ENCODE measurements at regions not wholly inside any gene's neighbourhood (a gene's known extent, or its start where the extent isn't known, plus 50 kb on each side); places are given as distances from the start of the nearest gene placed in this dataset.
"Not testable (repeated sequence)": the region's sequence is repeated elsewhere in the genome, so short reads cannot be mapped to it uniquely, and the experiment has no call there.

DNA sequence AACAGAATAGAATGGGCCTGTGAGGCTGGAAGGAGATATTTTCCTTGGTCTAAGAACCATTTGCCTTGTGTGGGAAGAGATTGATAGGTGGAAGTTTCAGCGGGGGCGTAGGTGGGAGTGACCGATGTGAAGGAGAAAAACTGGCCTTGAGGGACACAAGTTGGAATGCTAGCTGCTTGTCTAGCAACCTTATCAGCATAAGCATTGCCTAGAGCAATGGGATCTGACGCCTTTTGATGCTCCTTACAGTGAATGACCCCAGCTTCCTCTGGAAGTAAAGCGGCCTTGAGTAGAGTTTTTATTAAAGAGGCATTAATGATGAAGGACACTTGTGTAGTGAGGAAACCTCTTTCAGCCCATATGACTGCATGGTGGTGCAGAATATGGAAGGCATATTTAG lies 843.8 kb upstream of the ANO3 start:
- H3K9ac ChIP-seq (ENCODE audit: low read depth, low read length); H3K27me3 ChIP-seq (ENCODE audit: control insufficient read depth, insufficient read depth, low read length); H3K27ac ChIP-seq (ENCODE audit: low read depth, low read length); H3K4me3 ChIP-seq (ENCODE audit: low read depth, low read length); H3K9me3 ChIP-seq (ENCODE audit: control insufficient read depth, insufficient read depth, low read length); H3K36me3 ChIP-seq (ENCODE audit: control insufficient read depth, insufficient read depth, low read length); H3K4me1 ChIP-seq (ENCODE audit: control insufficient read depth, insufficient read depth, low read length): not testable (repeated sequence)

DNA sequence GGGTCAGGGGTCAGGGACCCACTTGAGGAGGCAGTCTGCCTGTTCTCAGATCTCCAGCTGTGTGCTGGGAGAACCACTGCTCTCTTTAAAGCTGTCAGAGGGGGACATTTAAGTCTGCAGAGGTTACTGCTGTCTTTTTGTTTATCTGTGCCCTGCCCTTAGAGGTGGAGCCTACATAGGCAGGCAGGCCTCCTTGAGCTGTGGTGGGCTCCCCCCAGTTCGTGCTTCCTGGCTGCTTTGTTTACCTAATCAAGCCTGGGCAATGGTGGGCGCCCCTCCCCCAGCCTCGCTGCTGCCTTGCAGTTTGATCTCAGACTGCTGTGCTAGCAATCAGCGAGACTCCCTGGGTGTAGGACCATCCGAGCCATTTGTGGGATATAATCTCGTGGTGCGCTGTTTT lies 830.5 kb upstream of the ANO3 start:
- Histone ChIP-seq H3K27ac (ENCODE audit: low read depth, low read length) (peak overlapping the region; percentile 59), H3K4me3 (ENCODE audit: low read depth, low read length) (0 out of 2 replicates have a peak overlapping the region, but pooled peaks have one; percentile 17)
- H3K4me1 ChIP-seq (ENCODE audit: control insufficient read depth, insufficient read depth, low read length); H3K9me3 ChIP-seq (ENCODE audit: control insufficient read depth, insufficient read depth, low read length); H3K9ac ChIP-seq (ENCODE audit: low read depth, low read length); H3K36me3 ChIP-seq (ENCODE audit: control insufficient read depth, insufficient read depth, low read length); H3K27me3 ChIP-seq (ENCODE audit: control insufficient read depth, insufficient read depth, low read length): not testable (repeated sequence)

DNA sequence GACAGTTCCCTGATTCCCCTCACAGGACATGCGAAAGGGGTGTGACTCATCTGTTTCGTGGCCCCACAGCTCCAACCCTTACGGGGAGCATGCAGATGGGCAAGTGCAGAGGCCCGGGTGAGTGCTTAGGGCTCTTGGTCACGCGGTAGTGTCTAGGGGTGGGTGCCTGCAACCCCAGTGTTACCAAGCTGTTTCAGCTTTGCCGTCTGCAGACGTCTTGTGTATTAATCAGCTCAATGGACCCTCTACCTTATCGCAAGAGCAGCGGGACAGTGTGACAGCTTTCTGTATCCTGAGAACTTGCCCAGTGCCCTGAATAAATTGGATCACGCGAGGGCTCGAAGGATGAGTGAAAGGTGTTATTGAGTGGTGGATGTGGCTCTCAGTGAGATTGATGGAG lies 816.4 kb upstream of the ANO3 start:
- no peaks in the 10 kb centered on the region for H3K27me3 ChIP-seq (ENCODE audit: control insufficient read depth, insufficient read depth, low read length)
- H3K4me3 ChIP-seq (ENCODE audit: low read depth, low read length), result no peak overlapping the region
- peaks cover 5% of the 10 kb centered on the region; the same call in 1 of the 2 replicates for H3K4me1 ChIP-seq (ENCODE audit: control insufficient read depth, insufficient read depth, low read length)
- no peak overlapping the region for H3K9ac ChIP-seq (ENCODE audit: low read depth, low read length)
- H3K36me3 ChIP-seq (ENCODE audit: control insufficient read depth, insufficient read depth, low read length), result no peaks in the 10 kb centered on the region
- H3K9me3 ChIP-seq (ENCODE audit: control insufficient read depth, insufficient read depth, low read length), result no peaks in the 10 kb centered on the region
- no peak overlapping the region for H3K27ac ChIP-seq (ENCODE audit: low read depth, low read length)

DNA sequence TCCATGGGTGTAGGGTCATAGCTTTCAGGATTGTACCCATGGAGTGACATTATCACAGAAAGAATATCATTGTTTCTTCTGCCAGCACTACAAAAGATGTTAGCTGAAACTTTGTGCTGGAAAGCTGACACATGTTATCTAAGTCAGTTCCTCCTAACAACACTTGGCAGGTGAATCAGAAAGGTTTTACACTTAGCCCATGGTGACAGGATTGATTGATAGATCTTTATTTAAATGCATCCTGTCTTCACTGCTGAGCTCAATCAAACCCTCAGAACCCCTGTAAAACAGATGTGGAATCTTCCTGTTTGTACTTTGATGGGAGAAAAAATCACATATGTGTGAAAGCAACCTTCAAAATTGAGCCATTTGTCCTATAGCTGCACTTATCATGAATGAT lies 811.5 kb upstream of the ANO3 start:
- H3K4me3 ChIP-seq (ENCODE audit: low read depth, low read length), result no peak overlapping the region
- no peaks in the 10 kb centered on the region for H3K36me3 ChIP-seq (ENCODE audit: control insufficient read depth, insufficient read depth, low read length)
- no peak overlapping the region for H3K27ac ChIP-seq (ENCODE audit: low read depth, low read length)
- H3K9ac ChIP-seq (ENCODE audit: low read depth, low read length), result no peak overlapping the region
- no peaks in the 10 kb centered on the region for H3K27me3 ChIP-seq (ENCODE audit: control insufficient read depth, insufficient read depth, low read length)
- H3K4me1 ChIP-seq (ENCODE audit: control insufficient read depth, insufficient read depth, low read length), result peaks cover 5% of the 10 kb centered on the region; the same call in 1 of the 2 replicates
- no peaks in the 10 kb centered on the region for H3K9me3 ChIP-seq (ENCODE audit: control insufficient read depth, insufficient read depth, low read length)

DNA sequence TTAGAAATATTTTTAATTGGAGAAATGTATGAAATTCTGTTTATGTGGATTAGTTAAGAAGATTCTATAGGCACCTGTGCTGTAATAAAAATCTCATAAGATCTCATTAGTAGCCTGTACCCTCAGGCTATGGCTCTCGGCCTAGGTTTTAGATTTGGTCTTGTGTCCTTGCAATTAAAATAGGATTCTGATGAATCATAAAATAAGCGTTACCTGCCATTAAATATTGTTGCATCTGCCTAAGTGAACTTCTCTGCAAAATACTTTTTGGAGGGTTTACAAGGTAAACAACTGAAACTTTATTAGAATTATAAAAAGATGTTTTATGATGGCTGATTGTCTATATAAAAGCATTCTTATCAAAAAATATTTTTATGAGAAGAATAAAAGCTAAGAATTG lies 804.1 kb upstream of the ANO3 start:
- Histone ChIP-seq H3K4me3 (ENCODE audit: low read depth, low read length) (no peak overlapping the region), H3K4me1 (ENCODE audit: control insufficient read depth, insufficient read depth, low read length) (peaks cover 6% of the 10 kb centered on the region), H3K9ac (ENCODE audit: low read depth, low read length) (no peak overlapping the region), H3K36me3 (ENCODE audit: control insufficient read depth, insufficient read depth, low read length) (no peaks in the 10 kb centered on the region), H3K27ac (ENCODE audit: low read depth, low read length) (no peak overlapping the region), H3K27me3 (ENCODE audit: control insufficient read depth, insufficient read depth, low read length) (no peaks in the 10 kb centered on the region), H3K9me3 (ENCODE audit: control insufficient read depth, insufficient read depth, low read length) (no peaks in the 10 kb centered on the region)

DNA sequence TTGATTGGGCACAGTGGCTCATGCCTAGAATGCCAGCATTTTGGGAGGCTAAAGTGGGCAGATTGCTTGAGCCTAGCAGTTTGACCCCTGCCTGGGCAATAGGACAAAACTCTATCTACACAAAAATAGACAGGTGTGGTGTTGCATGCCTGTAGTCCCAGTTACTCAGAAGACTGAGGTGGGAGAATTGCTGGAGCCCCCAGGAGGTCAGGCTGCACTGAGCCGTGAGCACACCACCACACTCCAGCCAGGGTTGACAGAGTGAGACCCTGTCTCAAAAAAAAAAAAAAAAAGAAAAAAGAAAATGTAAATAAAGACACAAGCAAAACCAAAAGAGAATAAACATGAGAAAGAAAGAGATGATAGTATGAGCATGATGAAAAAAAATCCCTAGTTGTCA lies 802.4 kb upstream of the ANO3 start:
- Histone ChIP-seq H3K4me3 (ENCODE audit: low read depth, low read length) (no peak overlapping the region), H3K9ac (ENCODE audit: low read depth, low read length) (no peak overlapping the region), H3K27me3 (ENCODE audit: control insufficient read depth, insufficient read depth, low read length) (no peaks in the 10 kb centered on the region), H3K4me1 (ENCODE audit: control insufficient read depth, insufficient read depth, low read length) (peaks cover 6% of the 10 kb centered on the region), H3K9me3 (ENCODE audit: control insufficient read depth, insufficient read depth, low read length) (no peaks in the 10 kb centered on the region), H3K27ac (ENCODE audit: low read depth, low read length) (no peak overlapping the region), H3K36me3 (ENCODE audit: control insufficient read depth, insufficient read depth, low read length) (no peaks in the 10 kb centered on the region)

DNA sequence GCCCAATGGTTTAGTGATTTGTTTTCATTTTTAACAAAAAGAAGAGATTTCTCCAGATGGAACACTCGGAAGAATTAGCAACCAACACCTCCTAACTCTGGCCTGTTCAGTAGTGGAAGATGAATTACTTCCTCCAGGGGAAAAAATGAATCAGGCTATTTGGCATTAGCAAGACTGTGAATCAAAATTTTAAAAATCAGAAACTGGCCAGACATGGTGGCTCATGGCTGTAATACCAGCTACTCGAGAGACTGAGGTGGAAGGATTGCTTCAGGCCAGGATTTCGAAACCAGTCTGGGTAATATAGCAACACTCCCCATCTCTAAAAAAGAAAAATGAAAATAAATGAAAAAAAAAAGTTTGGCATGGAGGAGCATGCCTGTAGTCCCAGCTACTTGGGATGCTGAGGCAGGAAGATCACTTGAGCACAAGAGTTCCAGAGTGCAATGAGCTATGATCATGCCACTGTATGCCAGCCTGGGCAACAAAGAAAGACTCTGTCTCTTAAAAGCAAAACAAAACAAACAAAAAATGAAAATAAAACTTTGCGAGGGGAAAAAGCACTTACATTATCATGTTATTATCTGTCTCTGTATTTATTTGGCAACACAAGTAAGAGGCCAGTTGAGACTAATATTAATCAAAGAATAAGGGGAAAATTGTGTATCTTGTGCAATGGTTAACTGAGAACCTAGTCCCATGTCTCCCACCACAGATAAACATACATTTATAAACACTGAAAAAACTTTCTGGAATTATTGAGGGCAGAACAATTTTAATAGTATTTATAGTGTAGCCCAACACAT lies 796.3 kb upstream of the ANO3 start:
- Histone ChIP-seq H3K9ac (ENCODE audit: low read depth, low read length) (no peak overlapping the region), H3K4me1 (ENCODE audit: control insufficient read depth, insufficient read depth, low read length) (no peaks in the 10 kb centered on the region), H3K27me3 (ENCODE audit: control insufficient read depth, insufficient read depth, low read length) (no peaks in the 10 kb centered on the region), H3K36me3 (ENCODE audit: control insufficient read depth, insufficient read depth, low read length) (no peaks in the 10 kb centered on the region), H3K27ac (ENCODE audit: low read depth, low read length) (no peak overlapping the region), H3K4me3 (ENCODE audit: low read depth, low read length) (no peak overlapping the region), H3K9me3 (ENCODE audit: control insufficient read depth, insufficient read depth, low read length) (0 out of 2 replicates have a peak, but pooled peaks cover 3% of the 10 kb centered on the region)

DNA sequence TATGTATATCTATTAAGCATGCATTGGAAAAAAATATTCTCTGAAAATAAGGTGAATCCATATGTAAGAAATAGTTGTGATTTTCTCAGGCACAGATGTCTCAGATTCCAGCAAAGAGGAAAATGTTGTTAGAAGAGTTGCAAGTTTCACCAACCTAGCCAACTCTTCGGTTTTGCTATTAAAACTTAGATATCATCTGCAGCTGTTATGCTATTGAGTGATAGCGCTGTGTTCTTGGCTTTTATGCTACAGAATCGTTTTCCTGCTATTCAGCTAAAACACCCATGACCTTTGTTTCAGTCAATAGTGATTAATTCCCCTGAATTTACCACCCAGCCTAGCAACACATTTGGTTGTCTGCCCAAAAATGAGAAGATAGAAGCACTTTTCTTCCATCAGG lies 795.6 kb upstream of the ANO3 start:
- no peaks in the 10 kb centered on the region for H3K27me3 ChIP-seq (ENCODE audit: control insufficient read depth, insufficient read depth, low read length)
- H3K9me3 ChIP-seq (ENCODE audit: control insufficient read depth, insufficient read depth, low read length), result 0 out of 2 replicates have a peak, but pooled peaks cover 3% of the 10 kb centered on the region
- no peak overlapping the region for H3K4me3 ChIP-seq (ENCODE audit: low read depth, low read length)
- H3K27ac ChIP-seq (ENCODE audit: low read depth, low read length), result no peak overlapping the region
- H3K36me3 ChIP-seq (ENCODE audit: control insufficient read depth, insufficient read depth, low read length), result no peaks in the 10 kb centered on the region
- no peak overlapping the region for H3K9ac ChIP-seq (ENCODE audit: low read depth, low read length)
- no peaks in the 10 kb centered on the region for H3K4me1 ChIP-seq (ENCODE audit: control insufficient read depth, insufficient read depth, low read length)

DNA sequence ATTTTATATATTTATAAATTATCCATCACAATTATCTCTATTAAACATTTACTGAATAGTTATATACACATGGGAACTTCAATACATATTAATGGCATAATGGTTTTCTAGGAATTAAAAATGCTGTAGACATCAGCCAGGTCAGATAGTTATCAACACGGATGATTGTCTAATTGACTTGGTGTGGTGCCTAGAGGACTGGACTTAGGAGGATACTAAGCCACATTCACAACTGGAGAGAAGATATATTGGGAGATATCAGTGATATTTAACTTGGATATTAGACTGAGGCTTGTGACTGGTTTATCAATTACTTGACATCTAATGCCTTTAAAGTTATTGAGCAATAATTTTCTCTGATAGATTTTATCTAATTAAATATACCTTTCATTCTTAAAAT lies 794.5 kb upstream of the ANO3 start:
- Histone ChIP-seq H3K4me3 (ENCODE audit: low read depth, low read length) (no peak overlapping the region), H3K36me3 (ENCODE audit: control insufficient read depth, insufficient read depth, low read length) (no peaks in the 10 kb centered on the region), H3K9me3 (ENCODE audit: control insufficient read depth, insufficient read depth, low read length) (0 out of 2 replicates have a peak, but pooled peaks cover 3% of the 10 kb centered on the region), H3K27ac (ENCODE audit: low read depth, low read length) (no peak overlapping the region), H3K27me3 (ENCODE audit: control insufficient read depth, insufficient read depth, low read length) (no peaks in the 10 kb centered on the region), H3K4me1 (ENCODE audit: control insufficient read depth, insufficient read depth, low read length) (no peaks in the 10 kb centered on the region), H3K9ac (ENCODE audit: low read depth, low read length) (no peak overlapping the region)

DNA sequence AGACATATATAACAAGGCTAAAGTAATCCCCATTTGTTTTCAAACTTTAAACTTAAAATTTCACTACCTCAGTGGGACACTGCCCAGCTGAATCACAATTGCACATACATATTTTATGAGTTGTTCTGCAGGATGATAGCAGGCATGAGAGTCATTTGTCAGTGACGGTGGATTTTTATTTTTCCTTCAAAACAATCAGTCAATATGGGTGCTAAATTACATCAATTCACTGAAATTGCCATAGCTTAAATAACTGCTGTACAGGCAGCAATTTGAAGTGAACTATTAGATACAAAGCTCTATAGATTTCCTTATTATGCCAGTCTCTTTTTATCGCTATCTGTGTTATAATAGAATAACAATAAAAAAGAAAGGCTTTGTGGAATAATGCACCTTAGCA lies 784.6 kb upstream of the ANO3 start:
- no peaks in the 10 kb centered on the region for H3K36me3 ChIP-seq (ENCODE audit: control insufficient read depth, insufficient read depth, low read length)
- no peak overlapping the region for H3K27ac ChIP-seq (ENCODE audit: low read depth, low read length)
- H3K4me1 ChIP-seq (ENCODE audit: control insufficient read depth, insufficient read depth, low read length), result peaks cover 10% of the 10 kb centered on the region; the same call in 1 of the 2 replicates
- no peak overlapping the region for H3K4me3 ChIP-seq (ENCODE audit: low read depth, low read length)
- H3K9me3 ChIP-seq (ENCODE audit: control insufficient read depth, insufficient read depth, low read length), result no peaks in the 10 kb centered on the region
- no peak overlapping the region for H3K9ac ChIP-seq (ENCODE audit: low read depth, low read length)
- no peaks in the 10 kb centered on the region for H3K27me3 ChIP-seq (ENCODE audit: control insufficient read depth, insufficient read depth, low read length)

DNA sequence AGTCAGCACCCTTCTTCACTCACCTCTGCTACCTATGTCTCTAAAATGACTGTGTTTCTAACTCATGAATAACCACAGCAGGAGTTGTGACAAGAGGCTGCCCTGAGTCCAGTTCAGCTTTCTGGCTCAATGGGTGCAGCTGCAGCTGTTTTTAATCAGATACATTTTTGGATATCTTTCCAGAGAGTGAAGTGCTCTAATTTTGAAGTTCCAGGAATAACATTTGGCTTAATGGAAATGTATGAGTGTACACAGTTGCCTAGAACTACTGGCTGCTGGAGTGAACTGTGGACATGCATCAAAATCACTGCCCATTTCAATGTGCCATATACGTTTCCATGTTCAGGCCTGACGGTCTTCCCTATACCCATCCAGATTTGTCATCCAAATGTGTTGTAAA lies 769.5 kb upstream of the ANO3 start:
- H3K9ac ChIP-seq (ENCODE audit: low read depth, low read length), result no peak overlapping the region

More for the DNA sequence above, 769.5 kb upstream of the ANO3 start:
- no peaks in the 10 kb centered on the region for H3K9me3 ChIP-seq (ENCODE audit: control insufficient read depth, insufficient read depth, low read length)
- no peaks in the 10 kb centered on the region for H3K36me3 ChIP-seq (ENCODE audit: control insufficient read depth, insufficient read depth, low read length)
- H3K27ac ChIP-seq (ENCODE audit: low read depth, low read length), result no peak overlapping the region
- no peaks in the 10 kb centered on the region for H3K4me1 ChIP-seq (ENCODE audit: control insufficient read depth, insufficient read depth, low read length)
- no peak overlapping the region for H3K4me3 ChIP-seq (ENCODE audit: low read depth, low read length)
- no peaks in the 10 kb centered on the region for H3K27me3 ChIP-seq (ENCODE audit: control insufficient read depth, insufficient read depth, low read length)
